T-cell (primary cell): ENCODE measurements at regions not wholly inside any gene's neighbourhood (a gene's known extent, or its start where the extent isn't known, plus 50 kb on each side); places are given as distances from the start of the nearest gene placed in this dataset.

Experiments used
- ATAC-seq, 4 experiments: fragments of 200-7000 bp in 3 of 4; fragments of 150-1000 bp in 1 of 4; cut with Tn5 transposase; replicated peaks in 1 of 4; 1 replicate in 3 of 4; 2 replicates in 1 of 4; pipeline ENCODE4 v1.10.0; 2021; ENCODE audit warnings: moderate library complexity in 3 of 4, mild to moderate bottlenecking in 2 of 4, moderate number of reproducible peaks in 1 of 4
- CTCF ChIA-PET, 2 donors: fragments of 300-600 bp; sonication (Branson Sonifier 250); formaldehyde crosslinking; loops; one replicate each; lab custom pipeline; 2022; ENCODE audit warnings: antibody characterized with exemption in 2 of 2; lab: Charles Lee
- POLR2A ChIA-PET, 2 donors: fragments of 300-600 bp; sonication (Branson Sonifier 250); formaldehyde crosslinking; loops; one replicate each; lab custom pipeline; 2022; ENCODE audit warnings: antibody characterized with exemption in 2 of 2; lab: Charles Lee
- DNase-seq, 35 experiments: peaks; one replicate each; pipeline versions ENCODE4 v3.0.0 to v3.0.0-alpha.2; 2013 to 2023
- H3K27ac ChIP-seq: one replicate; pipeline ENCODE4 v1.5.1; 2013; ENCODE audit warnings: low read length
- H3K27me3 ChIP-seq, 2 experiments: replicated peaks in 1 of 2; 1 replicate in 1 of 2; 2 replicates in 1 of 2; pipeline versions ENCODE4 v1.6.1 to v1.7.0; 2013; ENCODE audit warnings: low read length in 1 of 2, mixed read lengths in 1 of 2; ENCODE audit not compliant: control insufficient read depth in 2 of 2, insufficient read depth in 2 of 2; ENCODE audit errors: extremely low read depth in 1 of 2
- H3K36me3 ChIP-seq, 2 donors: 1 replicate in 1 of 2; 2 replicates in 1 of 2; pipeline versions ENCODE4 v1.6.1 to v1.7.0; 2013; ENCODE audit warnings: low read length in 1 of 2; ENCODE audit not compliant: control insufficient read depth in 2 of 2, insufficient read depth in 1 of 2; ENCODE audit errors: extremely low read depth in 1 of 2
- H3K4me1 ChIP-seq, 2 experiments: 1 replicate in 1 of 2; 2 replicates in 1 of 2; pipeline versions ENCODE4 v1.6.1 to v1.7.0; 2013; ENCODE audit warnings: low read length in 2 of 2, mixed read lengths in 1 of 2; ENCODE audit not compliant: insufficient read depth in 2 of 2, control insufficient read depth in 1 of 2; ENCODE audit errors: extremely low read depth in 1 of 2
- H3K4me3 ChIP-seq, 2 donors: 1 replicate in 1 of 2; 2 replicates in 1 of 2; pipeline versions ENCODE4 v1.5.1 to v1.7.0; 2013; ENCODE audit warnings: mild to moderate bottlenecking in 2 of 2, low read length in 1 of 2, moderate library complexity in 1 of 2; ENCODE audit not compliant: control insufficient read depth in 1 of 2; ENCODE audit errors: extremely low read depth in 1 of 2
- H3K9me3 ChIP-seq: 2 replicates; pipeline ENCODE4 v1.7.0; 2013
- H3K27ac Mint-ChIP-seq, 2 donors: one replicate each; pipeline ENCODE4 v1.8.0; 2020 to 2021; ENCODE audit warnings: mild to moderate bottlenecking in 2 of 2, mixed read lengths in 2 of 2
- H3K27me3 Mint-ChIP-seq, 2 donors: one replicate each; pipeline ENCODE4 v1.8.0; 2021 to 2022; ENCODE audit warnings: mixed read lengths in 2 of 2
- H3K36me3 Mint-ChIP-seq: one replicate; pipeline ENCODE4 v1.8.0; 2021; ENCODE audit warnings: mixed read lengths
- H3K4me1 Mint-ChIP-seq, 3 donors: one replicate each; pipeline ENCODE4 v1.8.0; 2020 to 2022; ENCODE audit warnings: mixed read lengths in 3 of 3, mild to moderate bottlenecking in 1 of 3
- H3K4me3 Mint-ChIP-seq, 3 donors: one replicate each; pipeline ENCODE4 v1.8.0; 2020 to 2022; ENCODE audit warnings: mild to moderate bottlenecking in 3 of 3, mixed read lengths in 3 of 3, moderate library complexity in 3 of 3
- H3K9me3 Mint-ChIP-seq, 3 donors: one replicate each; pipeline ENCODE4 v1.8.0; 2020 to 2022; ENCODE audit warnings: mixed read lengths in 3 of 3
- WGBS: methylation state at CpG from one replicate; pipeline ENCODE4 v1.1.5; 2013; ENCODE audit warnings: missing lambda C conversion rate; ENCODE audit not compliant: insufficient coverage; 5-methylcytosine and 5-hydroxymethylcytosine counted together

- no peak overlapping the region for H3K4me3 ChIP-seq
- Mint-ChIP-seq H3K4me1 (no peaks in the 10 kb centered on the region), H3K27ac (no peak overlapping the region), H3K9me3 (peaks cover 9 to 21% (median 16%) of the 10 kb centered on the region in 3 donors), H3K27me3 (peaks cover 22 to 24% of the 10 kb centered on the region in 2 donors), H3K36me3 (peaks cover 13% of the 10 kb centered on the region), H3K4me3 (no peak overlapping the region)
- no peaks in the 10 kb centered on the region for H3K4me1 ChIP-seq
- H3K27me3 ChIP-seq = no peaks in the 10 kb centered on the region
- POLR2A ChIA-PET = no interaction called here
- no peaks in the 10 kb centered on the region for H3K36me3 ChIP-seq
- CTCF ChIA-PET = no interaction called here
- DNase-seq (no peak), ATAC-seq (no peak)
- no CpG with 5 or more reads among the region's 1 CpG for WGBS
- H3K27ac ChIP-seq = no peak overlapping the region
- no peaks in the 10 kb centered on the region for H3K9me3 ChIP-seq
Measured at GRCh38 chr14:71308671-71309070, 401.4 kb downstream of the PCNX1 start.

DNA sequence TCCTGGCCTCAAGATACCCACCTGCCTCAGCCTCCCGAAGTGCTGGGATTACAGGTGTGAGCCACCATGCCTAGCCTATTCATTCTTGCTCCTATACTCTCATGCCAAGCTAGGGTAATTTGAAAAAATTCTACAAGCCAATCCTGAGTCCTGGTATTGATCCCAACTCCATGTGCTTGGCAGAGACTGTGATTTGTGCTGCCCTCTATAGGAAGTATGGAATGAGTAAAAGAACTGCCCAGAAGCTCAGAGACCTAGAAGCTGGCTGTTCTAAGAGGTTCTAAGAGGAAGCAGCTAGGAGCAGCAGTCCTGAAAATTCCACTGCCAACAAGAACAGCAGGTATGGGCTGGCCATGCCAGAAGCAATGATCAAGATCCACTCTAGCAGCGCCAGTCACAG is 402.5 kb downstream of the PCNX1 start:
- DNase-seq (no peak), ATAC-seq (no peak)
- Histone ChIP-seq H3K27ac (no peak overlapping the region), H3K9me3 (no peaks in the 10 kb centered on the region), H3K27me3 (peaks cover 0 to 3% of the 10 kb centered on the region in 2 experiments), H3K4me3 (no peak overlapping the region), H3K36me3 (no peaks in the 10 kb centered on the region), H3K4me1 (no peaks in the 10 kb centered on the region)
- no peaks in the 10 kb centered on the region for H3K4me1 Mint-ChIP-seq
- peaks cover 22 to 23% of the 10 kb centered on the region in 2 donors for H3K27me3 Mint-ChIP-seq
- peaks cover 6 to 16% (median 15%) of the 10 kb centered on the region in 3 donors for H3K9me3 Mint-ChIP-seq
- no peak overlapping the region for H3K27ac Mint-ChIP-seq
- POLR2A ChIA-PET = no interaction called here
- CTCF ChIA-PET = interaction anchor here in 1 of 2 donors (0.9 to 1.1 kb wide), 2 partner anchors 94 to 168 kb away, joined by 3 to 5 read pairs; no protein-coding TSS in a partner anchor
- H3K36me3 Mint-ChIP-seq = peaks cover 10% of the 10 kb centered on the region
- no peak overlapping the region for H3K4me3 Mint-ChIP-seq
- WGBS = 100% methylated on average over 1 of the region's 2 CpGs

- H3K4me3 Mint-ChIP-seq = no peak overlapping the region
- CTCF ChIA-PET = no interaction called here
- POLR2A ChIA-PET = no interaction called here
Measured at GRCh38 chr14:71311061-71311460, 403.8 kb downstream of the PCNX1 start.

DNA sequence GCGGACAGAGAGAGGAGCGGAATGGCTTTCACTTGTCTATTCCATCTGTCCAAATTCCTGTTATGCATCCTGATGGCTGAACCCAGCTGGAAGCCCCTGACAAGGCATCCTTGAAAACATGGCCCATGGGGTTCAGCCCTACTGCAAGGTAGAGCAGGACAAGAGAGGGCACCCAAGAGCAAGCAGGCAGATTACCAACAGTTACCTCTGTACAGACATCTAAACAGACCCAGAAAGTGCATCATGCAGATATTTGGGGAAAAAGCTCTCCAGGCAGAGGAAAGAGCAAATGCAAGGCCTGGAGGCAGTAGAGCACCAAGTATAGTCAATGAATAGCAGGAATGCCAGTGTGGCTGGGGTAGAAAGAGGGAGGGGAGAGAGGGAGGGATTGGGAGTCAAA is 407.5 kb downstream of the PCNX1 start:
- Histone ChIP-seq H3K4me1 (peaks cover 2 to 3% of the 10 kb centered on the region in 2 experiments), H3K27me3 (peaks cover 0 to 3% of the 10 kb centered on the region in 2 experiments), H3K9me3 (no peaks in the 10 kb centered on the region), H3K27ac (no peak overlapping the region), H3K4me3 (no peak overlapping the region), H3K36me3 (no peaks in the 10 kb centered on the region)
- DNase-seq (no peak), ATAC-seq (no peak)
- ChIA-PET POLR2A (interaction anchor here in 1 of 2 donors (0.6 to 0.7 kb wide), 2 partner anchors 94 to 214 kb away, joined by 3 to 6 read pairs; no protein-coding TSS in a partner anchor), CTCF (no interaction called here)
- Mint-ChIP-seq H3K4me1 (peaks cover 4 to 6% (median 5%) of the 10 kb centered on the region in 3 donors), H3K36me3 (no peaks in the 10 kb centered on the region), H3K27ac (no peak overlapping the region), H3K9me3 (peaks cover 0 to 8% (median 7%) of the 10 kb centered on the region in 3 donors), H3K4me3 (no peak overlapping the region), H3K27me3 (peaks cover 6 to 13% of the 10 kb centered on the region in 2 donors)
- WGBS = 100% methylated on average over 1 of the region's 2 CpGs

More at GRCh38 chr14:71311061-71311460, 403.8 kb downstream of the PCNX1 start:
- no peaks in the 10 kb centered on the region for H3K4me1 ChIP-seq
- peaks cover 19 to 22% of the 10 kb centered on the region in 2 donors for H3K27me3 Mint-ChIP-seq
- no peaks in the 10 kb centered on the region for H3K4me1 Mint-ChIP-seq
- no peak for ATAC-seq
- H3K27ac ChIP-seq = no peak overlapping the region
- DNase-seq = no peak
- H3K36me3 ChIP-seq = no peaks in the 10 kb centered on the region
- H3K27me3 ChIP-seq = peaks cover 0 to 3% of the 10 kb centered on the region in 2 experiments
- peaks cover 0 to 8% (median 7%) of the 10 kb centered on the region in 3 donors for H3K9me3 Mint-ChIP-seq
- H3K4me3 ChIP-seq = no peak overlapping the region
- WGBS = 97% methylated on average over 5 of the region's 10 CpGs
- no peaks in the 10 kb centered on the region for H3K9me3 ChIP-seq
- H3K36me3 Mint-ChIP-seq = peaks cover 3% of the 10 kb centered on the region
- H3K27ac Mint-ChIP-seq = no peak overlapping the region

- no peak for ATAC-seq
- Histone ChIP-seq H3K36me3 (no peaks in the 10 kb centered on the region), H3K4me1 (peaks cover 10 to 12% of the 10 kb centered on the region in 2 experiments), H3K27me3 (peaks cover 0 to 3% of the 10 kb centered on the region in 2 experiments), H3K27ac (no peak overlapping the region), H3K4me3 (no peak overlapping the region), H3K9me3 (no peaks in the 10 kb centered on the region)
- Mint-ChIP-seq H3K36me3 (no peaks in the 10 kb centered on the region), H3K27ac (no peak overlapping the region), H3K4me3 (no peak overlapping the region), H3K4me1 (peaks cover 18 to 24% (median 21%) of the 10 kb centered on the region in 3 donors), H3K27me3 (peaks cover 0 to 3% of the 10 kb centered on the region in 2 donors), H3K9me3 (peaks cover 0 to 8% (median 7%) of the 10 kb centered on the region in 3 donors)
- DNase-seq = no peak
- ChIA-PET POLR2A (interaction anchor here (0.7 kb wide), 2 partner anchors 25 to 28 kb away, joined by 3 to 4 read pairs; no protein-coding TSS in a partner anchor), CTCF (no interaction called here)
- WGBS = 100% methylated on average over 1 of the region's 4 CpGs
Measured at GRCh38 chr14:71317385-71318096, 410.3 kb downstream of the PCNX1 start.

GRCh38 chr14:71318097-71318459 is 410.8 kb downstream of the PCNX1 start:
- ATAC-seq (no peak), DNase-seq (no peak)
- H3K27ac ChIP-seq = no peak overlapping the region
- H3K4me3 ChIP-seq = no peak overlapping the region
- Mint-ChIP-seq H3K4me3 (no peak overlapping the region), H3K27me3 (peaks cover 0 to 3% of the 10 kb centered on the region in 2 donors), H3K27ac (no peak overlapping the region), H3K9me3 (peaks cover 0 to 7% (median 6%) of the 10 kb centered on the region in 3 donors), H3K4me1 (peaks cover 23 to 29% (median 26%) of the 10 kb centered on the region in 3 donors), H3K36me3 (no peaks in the 10 kb centered on the region)
- peaks cover 0 to 3% of the 10 kb centered on the region in 2 experiments for H3K27me3 ChIP-seq
- WGBS = no CpG with 5 or more reads among the region's 2 CpGs
- CTCF ChIA-PET = interaction anchor here in 1 of 2 donors (0.5 to 0.7 kb wide), 2 partner anchors 43 to 429 kb away, joined by 3 read pairs; no protein-coding TSS in a partner anchor
- no peaks in the 10 kb centered on the region for H3K9me3 ChIP-seq
- H3K36me3 ChIP-seq = no peaks in the 10 kb centered on the region
- peaks cover 10 to 15% of the 10 kb centered on the region in 2 experiments for H3K4me1 ChIP-seq
- POLR2A ChIA-PET = interaction anchor here (0.5 to 0.7 kb wide), 5 partner anchors 11 to 108 kb away, joined by 3 to 4 read pairs (median 4); no protein-coding TSS in a partner anchor
